ENCODE measurements at regions not wholly inside any gene's neighbourhood (a gene's known extent, or its start where the extent isn't known, plus 50 kb on each side); places are given as distances from the start of the nearest gene placed in this dataset.

DNA sequence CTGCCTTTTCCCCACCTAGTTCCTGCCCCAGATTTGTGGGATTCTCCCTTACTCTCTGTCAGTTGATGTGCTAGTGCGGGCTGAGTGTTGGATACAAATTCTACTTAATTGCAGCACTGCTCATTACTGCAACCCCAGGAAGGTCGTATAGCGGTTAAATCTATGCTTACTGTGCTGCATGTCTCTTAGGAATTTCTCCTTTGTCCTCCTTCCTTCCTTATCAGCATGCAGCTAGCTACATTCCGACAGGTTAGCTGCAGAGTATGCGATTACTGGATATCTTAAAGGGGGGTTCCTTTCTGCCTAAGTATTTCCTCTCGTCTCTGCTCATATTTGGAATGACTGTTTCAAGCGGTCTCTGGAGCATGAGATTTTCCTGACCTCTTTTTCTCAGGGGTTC lies 662.8 kb downstream of the TLL1 start:
- TF ChIP-seq EZH2phosphoT487 (IDR thresholded peaks at IDR 0.05; ENCODE audit: insufficient read depth, low read depth) (no peak), EZH2 (IDR thresholded peaks at IDR 0.05; ENCODE audit: insufficient read depth, poor library complexity, severe bottlenecking) (no peak)

Measured in GM23248 (cell line).